GM18520 (cell line): ENCODE measurements at regions not wholly inside any gene's neighbourhood (a gene's known extent, or its start where the extent isn't known, plus 50 kb on each side); places are given as distances from the start of the nearest gene placed in this dataset.

Experiments
- ATAC-seq: cut with Tn5 transposase; IDR thresholded peaks from one replicate; pipeline ENCODE4 v1.9.1; 2021; ENCODE audit not compliant: unreplicated experiment

DNA sequence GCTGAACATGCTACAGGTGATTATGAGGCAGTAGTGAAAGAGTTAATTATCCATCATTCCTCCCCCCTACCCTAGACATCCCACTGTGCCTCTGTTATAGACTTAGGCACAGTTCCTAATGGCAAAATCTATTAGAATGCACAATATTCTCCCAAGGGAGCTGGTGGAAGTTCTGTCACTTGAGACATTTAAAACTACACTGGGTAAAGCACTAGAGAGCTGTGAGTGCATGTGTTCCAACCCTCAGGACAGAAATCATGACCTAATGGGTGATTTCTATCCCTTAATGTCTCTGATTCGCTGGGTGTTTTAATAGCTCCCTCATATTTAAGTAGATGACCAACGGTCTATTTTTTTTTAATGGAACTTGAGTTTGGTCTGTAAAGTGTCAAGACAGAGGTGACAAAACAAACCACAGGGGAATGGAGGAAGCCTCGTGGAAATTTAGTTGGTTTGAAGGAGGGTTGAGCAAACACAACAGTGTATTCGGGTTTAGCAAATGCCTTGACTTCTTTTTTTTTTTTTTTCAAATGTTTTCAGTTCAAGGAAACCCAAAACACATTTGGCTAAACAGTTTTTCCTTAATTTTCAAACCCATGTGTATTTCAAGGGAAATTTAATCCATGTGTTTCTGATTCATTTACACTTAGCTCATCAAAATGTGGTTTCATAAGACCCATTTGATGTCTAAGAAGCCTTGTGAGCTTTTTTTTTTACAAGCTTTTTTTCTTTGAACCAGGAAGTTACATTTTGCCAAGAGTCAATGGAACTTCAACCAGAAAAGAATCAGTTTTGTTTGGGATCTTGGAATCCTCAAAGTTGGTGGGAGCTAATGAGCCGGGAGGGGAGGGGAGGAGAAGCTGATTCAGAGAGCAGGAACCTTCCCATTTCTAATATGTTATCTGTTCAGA, 665.1 kb upstream of the ZEB2 start:
- ATAC-seq: no peak

DNA sequence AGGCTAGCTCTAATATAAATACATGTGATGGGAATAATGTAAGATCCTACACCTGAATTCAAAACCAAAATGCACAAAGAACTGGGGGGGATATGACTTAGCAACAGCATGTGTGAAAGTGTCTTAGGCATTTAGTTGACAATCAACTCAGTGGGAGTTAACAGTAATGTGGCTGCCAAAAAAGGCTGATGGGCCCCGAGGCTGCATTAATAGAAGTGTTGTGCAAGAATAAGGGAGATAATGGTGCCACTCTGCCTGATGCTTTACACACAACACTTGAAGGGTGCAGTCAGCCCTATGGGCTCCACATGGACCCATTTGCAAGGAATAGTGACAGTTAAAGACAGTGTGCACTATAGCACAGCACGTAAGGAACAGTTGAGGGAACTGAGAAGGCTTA, 649.4 kb upstream of the ZEB2 start:
- no peak for ATAC-seq

DNA sequence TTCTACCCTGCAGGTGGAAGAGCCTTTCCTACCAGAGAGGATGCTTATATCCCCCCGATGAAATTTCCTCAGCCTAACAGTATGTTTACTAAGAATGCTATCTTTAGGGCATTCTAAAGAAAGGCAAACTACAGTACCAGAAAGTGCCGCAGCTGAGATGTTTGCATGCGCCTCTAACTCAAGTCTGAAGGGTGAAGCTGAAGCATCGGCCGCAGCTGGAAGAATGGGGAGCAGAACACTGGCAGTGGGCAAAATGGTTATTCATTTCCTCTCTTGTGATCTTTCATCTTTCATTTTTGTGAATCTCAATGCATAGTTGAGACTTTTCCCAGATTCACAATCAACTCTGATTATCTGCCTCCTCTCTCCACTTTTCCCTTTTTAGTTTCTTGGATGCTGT, 648.2 kb upstream of the ZEB2 start:
- no peak for ATAC-seq

DNA sequence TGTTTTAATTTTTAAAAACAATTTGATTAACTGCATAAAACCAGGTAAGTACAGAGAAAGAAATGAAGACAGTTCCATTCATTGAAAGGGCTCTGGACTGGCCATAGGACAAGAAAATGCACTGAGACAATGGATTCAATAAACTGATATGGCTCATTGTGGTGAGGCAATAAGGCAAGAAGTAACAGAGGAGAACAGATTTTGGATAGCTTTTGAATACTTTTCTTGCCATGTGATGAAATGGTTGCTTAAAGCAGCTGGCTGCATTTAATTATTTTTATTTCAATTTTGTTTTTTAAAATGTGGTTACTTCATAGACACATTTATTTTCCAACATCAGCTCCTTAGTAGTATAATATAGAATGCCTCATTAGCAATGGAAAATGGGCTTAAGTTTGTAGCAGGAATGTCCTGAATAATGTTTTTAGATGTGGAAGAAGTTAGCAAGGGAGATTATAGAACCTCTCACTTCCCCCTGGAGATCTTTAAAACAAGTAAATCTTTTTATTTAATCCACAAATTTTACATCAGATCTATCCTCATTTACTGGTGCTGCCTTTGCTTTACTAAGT, 646.9 kb upstream of the ZEB2 start:
- no peak for ATAC-seq

DNA sequence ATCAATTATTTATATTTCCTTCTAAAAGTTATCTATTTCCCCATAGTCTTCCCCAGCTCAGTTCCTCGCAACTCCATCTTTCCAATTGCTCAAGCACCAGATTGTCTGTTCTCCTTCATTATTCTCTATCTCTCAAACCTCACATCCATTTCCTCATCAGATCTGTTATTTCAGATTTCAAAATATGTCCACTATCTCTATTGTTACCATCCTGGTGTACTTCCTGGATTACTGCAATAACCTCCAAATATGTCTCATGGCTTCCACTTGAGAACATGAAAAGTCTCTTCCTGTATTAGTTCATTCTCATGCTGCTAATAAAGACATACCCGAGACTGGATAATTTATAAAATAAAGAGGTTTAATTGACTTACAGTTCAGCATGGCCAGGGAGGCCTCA, 641.7 kb upstream of the ZEB2 start:
- no peak for ATAC-seq

DNA sequence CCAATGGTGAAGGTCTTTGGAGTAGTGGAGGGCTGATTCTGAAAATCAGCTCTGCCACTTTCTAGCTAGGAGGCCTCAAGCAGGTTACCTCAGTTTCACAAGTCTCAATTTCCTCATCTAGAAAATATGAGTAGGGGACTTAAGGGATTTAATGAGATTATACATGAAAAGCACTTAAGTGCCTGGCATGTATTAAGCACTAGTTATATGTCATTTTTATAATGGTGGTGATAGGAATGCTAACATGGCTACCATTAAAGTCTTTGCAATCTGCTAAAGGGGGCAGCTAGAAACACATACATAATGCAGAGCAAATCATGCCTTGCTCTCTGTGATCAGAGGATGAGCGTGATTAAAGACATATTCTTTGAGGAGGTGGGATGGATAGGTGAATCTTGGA, 640.9 kb upstream of the ZEB2 start:
- ATAC-seq: no peak

DNA sequence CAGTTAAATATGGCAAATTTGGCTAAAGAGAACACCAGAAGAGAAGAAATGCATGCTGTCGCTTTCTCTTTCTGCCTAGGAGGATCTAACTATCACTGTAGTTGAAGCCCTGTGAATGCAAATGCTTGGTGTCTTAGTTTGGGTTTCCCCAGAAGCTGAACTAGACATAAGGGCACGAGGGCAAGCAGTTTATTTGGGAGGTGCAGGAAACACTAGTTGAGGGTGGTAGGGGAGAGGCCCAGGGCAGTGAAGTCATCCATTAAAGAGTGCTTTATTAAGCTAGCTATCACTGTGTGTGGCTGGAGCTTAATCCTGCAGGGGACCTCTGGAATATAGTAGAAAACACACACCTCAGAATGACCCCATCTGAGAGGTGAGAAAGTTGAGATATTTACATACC, 639.8 kb upstream of the ZEB2 start:
- ATAC-seq: no peak

DNA sequence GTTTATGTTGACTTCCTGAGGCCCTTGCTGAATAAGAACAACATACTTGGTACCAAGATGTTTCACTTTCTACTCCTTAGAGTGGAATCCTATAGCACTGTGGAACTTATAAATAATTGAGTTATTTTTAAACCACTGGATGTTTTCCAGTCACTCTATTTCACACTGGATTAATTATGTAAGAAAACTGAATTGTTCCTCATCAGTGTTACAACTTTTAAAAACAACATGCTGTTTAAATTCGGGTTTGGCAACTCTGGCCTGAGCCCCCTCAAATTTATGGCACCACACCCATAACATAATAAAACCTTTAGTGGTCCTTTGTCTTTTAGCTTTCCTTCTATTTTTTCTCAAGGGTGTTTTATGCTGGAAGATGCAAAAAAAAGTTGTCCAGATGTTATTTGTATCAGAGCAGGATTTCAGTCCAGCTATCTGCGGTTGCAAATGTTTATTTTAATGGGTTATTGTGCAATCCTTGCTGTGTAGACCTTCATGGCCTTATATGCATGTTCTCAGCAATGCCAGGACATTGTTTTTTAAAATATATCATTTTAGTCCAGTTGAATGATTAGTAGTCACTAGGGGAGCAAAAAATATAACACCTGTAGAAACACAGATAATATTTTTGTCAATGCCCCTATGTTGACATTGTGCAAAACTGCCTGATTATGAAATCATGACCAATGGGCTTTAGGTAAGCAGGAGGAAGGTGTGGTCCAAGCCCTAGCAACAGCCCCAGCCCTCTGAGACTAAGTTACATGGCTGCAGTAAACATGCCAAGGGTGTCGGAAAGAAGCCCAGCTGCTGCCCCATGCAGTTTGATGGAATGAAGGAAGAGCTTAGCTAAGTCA, 638.0 kb upstream of the ZEB2 start:
- no peak for ATAC-seq

DNA sequence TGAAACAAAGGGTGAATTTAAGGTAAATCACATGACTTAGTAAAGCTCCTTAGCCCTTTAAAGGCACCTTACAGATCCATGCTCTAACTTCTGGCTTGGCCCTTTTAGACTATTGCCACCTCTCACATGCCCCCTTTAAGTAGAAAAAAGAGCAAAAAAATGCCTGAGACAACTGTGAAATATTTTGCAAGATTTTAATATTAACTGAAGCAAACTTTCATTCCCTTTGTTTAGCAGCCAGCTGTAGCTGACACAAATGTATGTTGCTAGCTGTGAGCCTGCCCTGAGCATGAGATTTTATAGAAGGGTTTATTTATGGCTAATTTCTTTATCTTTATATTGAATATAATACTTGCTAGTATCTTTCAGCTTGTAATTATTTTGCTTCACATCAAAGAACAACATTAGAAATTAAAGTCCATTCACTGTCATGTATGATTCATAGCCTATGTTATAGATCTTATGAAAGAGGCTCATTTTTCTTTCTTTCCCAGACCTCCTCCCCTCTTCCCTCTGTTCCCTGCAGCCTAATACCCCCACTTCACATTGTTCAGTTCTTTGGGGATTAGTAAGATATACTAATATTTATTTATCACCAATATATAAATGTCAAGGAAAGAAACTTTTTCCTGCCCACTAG, 637.2 kb upstream of the ZEB2 start:
- ATAC-seq: no peak

DNA sequence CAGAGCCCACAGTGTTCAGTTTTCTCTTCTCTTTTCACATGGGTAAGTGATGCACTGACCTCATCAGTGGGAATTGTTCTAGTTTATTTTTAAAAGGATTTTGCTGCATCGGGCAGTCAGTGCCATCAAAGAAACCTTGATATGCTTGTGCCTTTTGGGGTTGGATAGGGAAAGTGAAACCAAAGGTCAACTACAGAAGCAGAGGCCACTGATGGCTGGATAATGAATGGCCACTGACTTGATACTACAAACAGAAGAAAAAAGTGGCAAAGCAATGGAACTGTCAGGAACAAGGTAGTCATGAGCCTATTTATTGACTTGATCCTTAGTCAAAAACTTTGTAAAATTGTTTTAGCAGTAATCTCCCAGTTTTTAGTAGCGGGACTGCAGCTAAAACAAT, 636.3 kb upstream of the ZEB2 start:
- ATAC-seq: no peak

DNA sequence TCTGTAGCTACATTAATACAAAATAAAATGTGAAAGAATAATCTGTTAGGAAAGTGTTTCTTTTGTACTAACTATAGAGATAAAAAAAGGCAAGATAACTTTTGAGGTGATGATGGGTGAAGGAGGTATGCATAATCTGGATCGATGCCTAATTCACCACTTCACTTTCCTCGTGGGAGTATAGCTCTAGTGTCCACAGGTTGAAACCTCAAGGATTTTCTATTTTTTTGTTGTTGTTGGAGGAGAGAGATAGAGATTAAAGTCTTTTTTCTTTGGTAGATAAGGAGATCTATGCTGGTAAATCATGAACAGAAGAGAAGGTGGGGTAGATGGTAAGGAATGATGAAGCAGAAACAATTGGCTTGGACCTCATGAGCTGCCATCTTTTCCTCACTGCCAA, 635.3 kb upstream of the ZEB2 start:
- no peak for ATAC-seq

DNA sequence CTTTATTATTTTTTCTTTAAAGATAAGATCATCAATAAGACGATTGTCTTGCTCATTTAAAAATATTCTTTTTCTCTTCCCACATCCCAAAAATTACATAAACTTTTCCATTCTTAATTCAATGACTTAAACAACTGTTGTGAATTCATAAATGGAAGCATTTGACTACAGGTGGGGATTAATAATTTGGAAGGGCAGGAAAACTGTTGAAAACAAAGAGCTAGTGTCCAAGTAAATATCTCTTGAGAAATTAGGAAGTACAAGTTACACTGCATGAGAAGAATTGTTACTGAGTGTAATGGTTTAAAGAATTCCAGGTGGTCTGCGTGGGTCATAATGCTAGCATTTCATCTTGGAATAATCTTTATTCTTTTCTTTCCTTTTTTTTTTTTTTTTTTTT, 634.8 kb upstream of the ZEB2 start:
- no peak for ATAC-seq

DNA sequence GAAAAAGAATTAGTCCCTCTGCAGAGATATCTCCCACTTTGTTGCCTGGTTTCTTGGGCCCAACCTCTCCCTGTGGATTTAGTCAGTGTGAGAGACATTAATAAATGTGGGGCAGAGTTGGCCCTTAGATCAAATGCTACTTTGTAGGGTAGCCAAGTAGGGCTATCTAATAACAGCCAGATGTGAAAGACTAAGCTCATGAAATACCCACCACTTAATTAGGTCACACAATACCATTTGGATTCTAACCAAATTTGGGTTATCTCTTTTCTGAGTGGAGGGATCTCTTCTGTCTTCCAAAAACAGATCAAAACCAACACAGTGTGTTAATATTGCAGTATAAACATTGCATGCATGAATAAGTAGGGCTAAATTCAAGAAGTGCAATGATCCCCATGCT, 626.8 kb upstream of the ZEB2 start:
- no peak for ATAC-seq

DNA sequence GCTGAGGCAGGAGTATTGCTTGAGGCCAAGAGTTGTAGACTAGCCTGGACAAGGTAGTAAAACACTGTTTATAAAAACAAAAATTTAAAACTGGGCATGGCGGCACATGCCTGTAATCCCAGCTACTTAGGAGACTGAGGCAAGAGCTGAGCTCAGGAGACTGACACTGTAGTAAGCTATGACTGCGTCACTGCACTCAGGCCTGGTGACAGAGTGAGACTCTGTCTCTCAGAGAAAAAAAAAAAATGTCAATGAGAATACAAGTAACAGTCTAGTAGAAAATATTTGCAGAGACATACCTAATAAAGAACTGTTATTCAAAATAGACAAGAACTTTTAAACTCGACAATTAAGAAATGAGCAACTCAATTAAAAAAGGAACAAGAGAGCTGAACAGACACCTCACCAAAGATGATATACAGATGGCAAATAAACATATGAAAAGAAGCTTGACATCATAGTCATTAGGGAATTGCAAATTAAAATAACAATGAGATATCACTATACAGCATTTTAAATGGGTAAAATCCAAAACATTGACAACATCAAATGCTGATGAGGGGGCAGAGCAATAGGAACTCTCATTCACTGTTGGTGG, 624.3 kb upstream of the ZEB2 start:
- no peak for ATAC-seq

DNA sequence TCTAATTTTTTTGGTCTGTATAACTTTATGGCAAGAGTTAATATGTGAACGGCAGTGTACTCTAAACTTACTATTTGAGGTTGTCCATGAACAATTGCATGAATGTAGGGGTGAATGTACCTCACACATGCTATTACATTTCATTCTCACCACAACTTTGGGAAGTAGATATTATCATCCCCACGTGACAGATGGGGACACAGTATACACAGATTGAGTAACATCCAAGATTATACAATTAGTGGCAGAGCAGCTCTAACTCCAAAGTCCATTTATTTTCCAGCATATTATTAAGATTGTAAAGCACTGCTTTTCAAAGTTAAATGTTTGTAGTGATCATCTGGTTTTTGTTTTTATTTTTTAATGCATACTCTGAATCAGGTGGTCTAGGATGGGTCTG, 622.1 kb upstream of the ZEB2 start:
- no peak for ATAC-seq

DNA sequence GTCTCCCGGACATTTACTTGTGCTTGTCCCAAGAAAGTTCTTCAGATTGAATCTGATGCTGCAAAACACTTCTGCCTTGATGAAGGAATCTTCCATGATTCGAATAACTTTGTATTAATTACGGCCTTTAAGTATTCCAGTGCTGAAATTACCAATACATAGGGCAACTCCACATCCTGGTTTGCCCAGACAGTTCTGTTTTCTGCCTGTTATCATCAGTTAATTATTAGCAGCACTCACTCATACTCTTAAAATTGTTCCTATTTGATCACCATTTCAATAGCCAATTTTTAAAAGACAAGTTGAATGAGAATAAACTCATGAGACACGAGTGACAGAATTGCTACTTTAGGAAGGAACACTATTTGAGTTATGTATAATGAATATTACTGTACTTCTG, 620.7 kb upstream of the ZEB2 start:
- no peak for ATAC-seq

DNA sequence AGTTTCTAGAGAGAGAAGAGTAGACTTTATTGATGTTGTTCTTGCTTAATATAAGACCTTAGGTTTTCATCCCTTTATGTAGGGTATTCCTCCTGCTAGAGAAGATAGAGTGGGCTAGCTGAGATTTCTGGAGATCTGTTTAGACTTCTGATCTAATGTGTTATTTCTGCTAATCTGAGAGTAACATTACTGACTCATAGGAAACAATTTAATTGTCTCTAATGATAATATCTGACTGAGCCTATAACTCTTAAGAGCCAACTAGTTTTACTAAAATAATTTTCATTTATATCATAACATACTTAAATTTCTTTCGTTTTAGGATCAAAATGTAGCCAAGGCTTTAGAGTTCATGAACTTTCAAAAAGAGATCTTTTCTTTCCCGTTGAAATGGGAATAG, 618.7 kb upstream of the ZEB2 start:
- no peak for ATAC-seq

DNA sequence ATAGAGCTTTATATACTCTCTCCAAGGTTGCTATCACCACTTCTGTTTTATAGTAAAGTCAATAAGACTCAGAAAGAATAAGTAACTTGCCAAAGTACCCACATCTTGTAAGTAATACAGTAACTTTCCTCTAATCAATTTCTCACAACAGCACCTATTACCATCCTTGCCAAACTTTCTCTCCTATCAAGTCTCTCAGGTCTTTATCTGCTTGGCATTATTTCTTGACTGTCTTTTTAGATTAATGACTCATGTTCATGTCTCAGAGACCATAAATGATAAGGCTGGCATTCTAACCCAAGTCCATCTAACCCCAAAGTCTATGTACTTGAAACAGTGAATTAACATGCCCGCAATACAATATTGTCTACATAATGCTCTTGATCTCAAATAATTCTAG, 618.0 kb upstream of the ZEB2 start:
- no peak for ATAC-seq

DNA sequence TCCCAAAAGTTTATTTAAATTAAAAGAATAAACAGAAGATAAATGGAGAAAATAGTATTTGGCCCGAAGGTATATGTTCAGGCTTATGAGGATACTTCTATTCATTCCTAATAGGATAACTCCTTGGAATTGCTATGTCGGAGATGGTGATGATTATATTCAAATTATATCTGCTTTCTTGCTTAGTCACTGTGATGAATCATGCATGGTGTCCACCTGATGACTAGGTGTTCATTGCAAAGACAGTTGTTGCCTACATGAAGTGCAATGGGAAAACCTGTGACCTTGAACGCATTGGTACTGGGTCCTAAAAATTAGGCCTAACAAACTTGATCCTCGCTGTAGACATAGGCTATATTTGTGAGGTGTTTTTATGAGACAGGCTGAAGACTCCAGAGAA, 617.3 kb upstream of the ZEB2 start:
- no peak for ATAC-seq

DNA sequence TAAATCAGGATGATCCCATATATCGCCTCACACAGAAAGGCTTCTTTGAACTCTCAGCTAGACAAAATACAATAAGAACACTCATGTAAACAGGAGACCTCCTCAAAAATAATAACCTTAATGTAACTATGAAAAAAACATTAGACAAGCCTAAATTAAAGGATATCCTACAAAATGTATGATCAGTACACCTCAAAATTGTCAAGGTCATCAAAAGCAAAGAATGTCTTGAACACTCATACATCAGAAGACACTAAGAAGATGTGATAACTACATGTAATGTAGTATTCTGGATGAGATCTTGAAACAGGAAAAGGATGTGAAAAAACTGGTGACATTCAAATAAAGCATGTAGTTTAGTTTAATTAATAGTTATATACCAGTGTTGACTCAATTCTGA, 616.8 kb upstream of the ZEB2 start:
- ATAC-seq: no peak

DNA sequence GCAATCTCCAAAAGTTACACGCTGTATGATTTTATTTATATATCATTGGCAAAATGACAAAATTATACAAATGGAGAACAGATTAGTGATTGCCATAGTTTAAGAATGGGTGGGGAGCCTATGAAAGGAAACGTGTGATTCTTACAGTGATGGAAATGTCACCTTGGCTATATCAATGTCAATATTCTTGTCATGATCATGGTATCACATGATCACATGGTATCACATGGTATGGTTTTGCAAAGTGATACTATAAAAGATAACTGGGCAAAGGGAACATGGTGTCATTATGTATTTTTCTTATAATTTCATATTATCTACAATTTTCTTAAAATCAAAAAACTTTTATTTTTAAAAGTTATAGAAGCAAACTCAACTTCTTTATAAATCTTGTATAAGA, 606.2 kb upstream of the ZEB2 start:
- ATAC-seq: no peak
